ENCODE measurements at regions not wholly inside any gene's neighbourhood (a gene's known extent, or its start where the extent isn't known, plus 50 kb on each side); places are given as distances from the start of the nearest gene placed in this dataset.

DNA sequence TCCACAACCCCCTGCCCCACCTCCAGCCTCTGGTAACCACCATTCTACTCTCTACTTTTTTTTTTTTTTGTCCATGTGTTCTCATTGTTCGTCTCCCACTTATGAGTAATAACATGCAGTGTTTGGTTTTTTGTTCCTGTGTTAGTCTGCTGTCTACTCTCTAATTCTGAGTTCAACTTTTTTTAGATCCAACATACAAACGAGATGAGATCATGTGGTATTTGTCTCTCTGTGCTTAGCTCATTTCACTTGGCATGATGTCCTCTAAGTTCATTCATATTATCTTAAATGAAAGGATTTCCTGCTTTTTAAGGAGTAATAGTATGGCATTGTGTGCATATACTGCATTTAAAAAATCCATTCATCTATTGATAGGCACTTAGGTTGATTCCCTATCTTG lies 130.9 kb downstream of the NMUR2 start:
- H3K4me3 ChIP-seq (ENCODE audit: low read depth, low read length), result no peak overlapping the region
- no peak for TF ChIP-seq CTCF (conservative IDR thresholded peaks at IDR 0.05; ENCODE audit: low read depth, low read length)
- DNase-seq (ENCODE audit: low read depth), result no peak

DNA sequence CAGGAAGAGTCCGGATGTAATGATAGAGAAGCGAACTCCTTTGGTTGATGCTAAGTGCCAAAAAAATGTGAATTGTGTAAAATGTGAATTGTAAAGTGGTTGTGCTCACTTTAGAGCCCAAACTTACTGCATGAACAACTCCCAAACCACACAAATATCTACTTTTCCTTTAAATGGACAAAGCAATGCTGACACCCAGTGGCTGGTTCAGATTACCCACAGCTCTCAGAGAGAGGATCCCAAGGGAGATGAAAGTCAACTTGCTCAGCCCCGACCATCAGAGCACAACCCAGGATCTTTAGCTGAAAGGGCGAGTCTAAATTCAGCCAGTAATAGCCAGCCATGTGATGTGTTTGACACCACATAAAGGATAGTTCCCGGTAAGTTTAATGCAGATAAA lies 133.7 kb downstream of the NMUR2 start:
- peak; percentile 64 for TF ChIP-seq CTCF (conservative IDR thresholded peaks at IDR 0.05; ENCODE audit: low read depth, low read length)
- H3K4me3 ChIP-seq (ENCODE audit: low read depth, low read length), result no peak overlapping the region
- no peak for DNase-seq (ENCODE audit: low read depth)

- no peak for DNase-seq (ENCODE audit: low read depth)
- no peak for TF ChIP-seq CTCF (conservative IDR thresholded peaks at IDR 0.05; ENCODE audit: low read depth, low read length)
- H3K4me3 ChIP-seq (ENCODE audit: low read depth, low read length), result no peak overlapping the region
Measured at GRCh38 chr5:152270096-152270495, 135.0 kb downstream of the NMUR2 start.

- H3K4me3 ChIP-seq (ENCODE audit: low read depth, low read length), result no peak overlapping the region
- no peak for DNase-seq (ENCODE audit: low read depth)
- TF ChIP-seq CTCF (conservative IDR thresholded peaks at IDR 0.05; ENCODE audit: low read depth, low read length), result no peak
Measured at GRCh38 chr5:152269533-152269932, 135.5 kb downstream of the NMUR2 start.

- no peak overlapping the region for H3K4me3 ChIP-seq (ENCODE audit: low read depth, low read length)
- no peak for DNase-seq (ENCODE audit: low read depth)
- TF ChIP-seq CTCF (conservative IDR thresholded peaks at IDR 0.05; ENCODE audit: low read depth, low read length), result no peak
Measured at GRCh38 chr5:152264645-152265254, 140.3 kb downstream of the NMUR2 start.

GRCh38 chr5:152262667-152263066 lies 142.4 kb downstream of the NMUR2 start:
- no peak for DNase-seq (ENCODE audit: low read depth)
- no peak overlapping the region for H3K4me3 ChIP-seq (ENCODE audit: low read depth, low read length)
- no peak for TF ChIP-seq CTCF (conservative IDR thresholded peaks at IDR 0.05; ENCODE audit: low read depth, low read length)

DNA sequence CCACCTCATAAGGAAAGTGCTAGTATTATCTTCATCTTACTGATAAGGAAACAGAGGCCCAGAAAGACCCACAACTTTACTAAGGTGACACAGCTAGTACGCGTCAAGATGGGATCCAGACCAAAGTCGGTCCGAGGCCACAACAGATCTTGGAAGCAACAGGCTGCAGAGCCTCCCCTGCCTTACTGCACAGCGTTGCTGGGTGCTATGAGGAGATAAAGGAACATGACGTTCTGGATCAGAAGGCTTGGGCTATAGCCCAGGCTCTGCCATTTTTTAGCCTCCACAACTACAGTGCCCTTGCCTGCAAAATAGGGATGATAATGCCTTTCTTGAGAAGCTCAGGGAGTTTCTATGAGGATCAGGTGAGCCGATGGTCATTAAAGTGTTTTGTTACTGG lies 144.1 kb downstream of the NMUR2 start:
- no peak for TF ChIP-seq CTCF (conservative IDR thresholded peaks at IDR 0.05; ENCODE audit: low read depth, low read length)
- no peak for DNase-seq (ENCODE audit: low read depth)
- H3K4me3 ChIP-seq (ENCODE audit: low read depth, low read length), result no peak overlapping the region
